Stimulated activated CD4-positive, alpha-beta T cell treated with anti-CD3 and anti-CD28 coated beads, Interleukin-4, amount 100 ng/mL, for 48 hours (primary cell): ENCODE measurements at regions not wholly inside any gene's neighbourhood (a gene's known extent, or its start where the extent isn't known, plus 50 kb on each side); places are given as distances from the start of the nearest gene placed in this dataset.

Experiments
- DNase-seq, 2 donors: peaks; one replicate each; pipeline ENCODE4 v3.0.0-alpha.2; 2020; ENCODE audit warnings: low read depth in 2 of 2

DNA sequence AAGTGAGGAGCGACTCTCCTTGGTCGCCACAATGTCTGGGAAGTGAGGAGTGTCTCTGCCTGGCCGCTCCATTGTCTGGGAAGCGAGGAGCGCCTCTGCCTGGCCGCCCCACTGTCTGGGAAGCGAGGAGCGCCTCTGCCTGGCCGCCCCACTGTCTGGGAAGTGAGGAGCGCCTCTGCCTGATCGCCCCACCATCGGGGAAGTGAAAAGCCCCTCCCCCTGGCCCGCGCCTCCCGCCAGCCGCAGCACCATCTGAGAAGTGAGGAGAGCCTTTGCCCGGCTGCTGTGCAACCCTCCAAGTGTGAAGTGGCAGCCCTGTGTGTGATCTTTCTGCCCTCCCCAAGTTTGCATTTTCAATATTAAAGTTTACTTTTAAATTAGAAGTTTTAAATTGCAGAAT is 95.0 kb upstream of the PPP2R5A start:
- no peak for DNase-seq

DNA sequence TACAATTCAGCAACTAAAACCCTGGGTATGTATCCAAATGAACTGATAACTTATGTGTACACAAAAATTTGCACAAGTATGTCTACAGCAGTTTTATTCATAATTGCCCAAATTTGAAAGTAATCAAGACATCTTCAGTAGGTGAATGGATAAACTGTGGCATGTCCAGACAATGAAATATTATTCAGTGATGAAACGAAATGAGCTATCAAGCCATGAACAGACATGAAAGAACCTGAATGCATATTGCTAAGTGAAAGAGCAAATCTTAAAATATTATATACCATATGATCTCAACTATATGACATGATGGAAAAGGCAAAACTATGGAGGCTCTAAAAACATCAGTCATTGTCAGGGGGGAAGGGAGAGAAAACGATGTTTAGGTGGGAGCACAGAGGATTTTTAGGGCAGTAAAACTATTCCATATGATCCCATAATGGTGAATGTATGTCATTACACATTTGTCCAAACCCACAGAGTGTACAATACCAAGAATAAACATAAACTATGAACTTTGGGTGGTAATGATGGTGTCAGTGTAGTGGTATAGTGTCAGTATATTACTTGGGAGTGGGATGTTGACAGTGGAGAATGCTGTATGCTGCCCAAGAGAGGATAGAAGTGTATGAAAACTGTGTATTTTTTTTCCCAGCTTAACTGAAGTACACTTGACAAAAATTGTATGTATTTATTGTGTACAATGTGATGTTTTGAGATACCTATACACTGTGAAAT is 92.8 kb upstream of the PPP2R5A start:
- DNase-seq: no peak

DNA sequence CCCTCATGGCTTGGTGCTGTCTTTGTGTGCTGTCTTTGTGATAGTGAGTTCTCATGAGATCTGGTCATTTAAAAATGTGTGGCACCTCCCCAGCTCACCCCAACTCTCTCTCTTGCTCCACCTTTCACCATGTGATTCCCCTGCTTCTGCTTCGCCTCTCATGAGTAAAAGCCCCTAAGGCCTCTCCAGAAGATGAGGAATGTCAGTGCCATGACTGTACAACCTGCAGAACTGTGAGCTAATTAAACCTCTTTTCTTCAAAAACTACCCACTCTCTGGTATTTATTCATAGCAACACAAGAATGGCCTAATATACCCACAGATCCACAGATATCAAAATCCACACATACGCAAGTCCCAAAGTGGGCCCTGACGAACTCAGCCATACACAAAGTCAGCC is 88.9 kb upstream of the PPP2R5A start:
- DNase-seq: no peak

DNA sequence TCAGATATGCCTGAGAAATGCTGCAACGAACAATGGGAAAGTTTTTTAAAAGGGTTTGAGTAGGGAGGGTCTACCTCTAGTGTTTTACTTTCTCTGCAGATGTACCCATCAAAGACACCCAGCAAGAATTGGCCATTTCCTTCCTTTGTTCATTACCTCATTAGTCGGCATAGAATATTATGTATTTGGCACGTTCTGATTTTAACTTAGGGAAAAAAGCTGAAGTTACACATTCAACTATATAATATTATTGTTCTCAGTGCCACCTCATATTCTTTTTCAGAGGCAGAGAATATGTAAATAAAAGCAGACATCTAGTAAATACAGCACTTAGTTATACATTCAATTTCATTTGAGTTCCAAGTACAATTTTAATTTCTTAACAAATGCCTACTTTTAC is 83.7 kb upstream of the PPP2R5A start:
- no peak for DNase-seq

DNA sequence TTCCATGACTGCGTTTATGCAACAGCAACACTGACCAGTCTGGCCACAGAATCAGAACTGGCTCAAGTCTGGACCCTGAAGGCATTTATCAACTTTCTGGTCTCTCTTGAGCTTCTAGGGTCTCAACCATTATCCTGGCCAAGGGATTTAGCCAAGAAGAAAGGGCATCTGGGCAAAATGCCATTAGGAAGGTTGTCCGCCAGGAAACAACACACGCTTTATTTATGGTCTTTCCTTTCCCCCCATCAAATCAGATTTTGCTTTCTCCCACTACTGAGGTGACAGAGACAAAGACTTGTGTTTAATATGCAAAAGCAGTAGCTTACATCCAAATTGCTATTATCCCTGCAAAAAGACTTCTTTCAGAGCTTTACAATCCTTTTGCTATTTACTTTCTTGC is 81.6 kb upstream of the PPP2R5A start:
- DNase-seq: no peak

DNA sequence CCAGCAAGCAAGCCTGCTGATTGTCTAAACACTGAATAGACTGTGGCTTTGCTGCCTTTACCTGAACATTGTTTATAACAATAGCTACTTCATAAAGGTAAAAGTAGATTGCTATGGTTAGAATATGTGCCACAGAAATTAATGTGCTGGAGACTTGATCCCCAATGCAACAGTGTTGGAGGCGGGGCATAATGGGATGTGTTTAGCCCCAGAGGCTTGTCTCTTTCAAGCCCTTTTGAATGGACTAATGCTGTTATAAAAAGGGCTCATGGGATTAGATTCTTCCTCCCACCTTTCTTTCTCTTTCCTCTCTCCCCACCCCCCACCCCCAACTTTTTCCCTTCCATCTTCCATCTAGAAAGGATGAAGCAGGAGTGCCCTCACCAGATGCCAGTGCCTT is 80.2 kb upstream of the PPP2R5A start:
- DNase-seq: no peak

DNA sequence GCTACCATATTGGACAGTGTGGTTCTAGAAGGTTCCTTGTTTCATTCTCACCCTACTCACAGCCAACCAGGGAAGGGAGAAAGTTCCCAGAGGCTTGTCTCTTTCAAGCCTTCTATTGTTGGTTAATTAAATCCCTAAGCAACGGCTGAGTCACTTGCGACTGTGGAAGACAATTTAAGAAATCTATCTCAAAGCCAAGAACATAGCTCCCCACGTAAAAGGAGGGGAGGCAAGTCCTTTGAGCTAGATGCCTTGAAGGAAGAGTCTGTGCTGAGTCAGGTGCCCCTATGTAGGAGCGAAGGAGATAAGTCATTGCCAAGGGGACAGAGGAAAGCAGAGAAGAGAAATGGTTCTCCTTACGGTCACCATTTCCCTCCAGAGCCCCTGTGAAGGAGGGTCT is 79.4 kb upstream of the PPP2R5A start:
- DNase-seq: no peak

DNA sequence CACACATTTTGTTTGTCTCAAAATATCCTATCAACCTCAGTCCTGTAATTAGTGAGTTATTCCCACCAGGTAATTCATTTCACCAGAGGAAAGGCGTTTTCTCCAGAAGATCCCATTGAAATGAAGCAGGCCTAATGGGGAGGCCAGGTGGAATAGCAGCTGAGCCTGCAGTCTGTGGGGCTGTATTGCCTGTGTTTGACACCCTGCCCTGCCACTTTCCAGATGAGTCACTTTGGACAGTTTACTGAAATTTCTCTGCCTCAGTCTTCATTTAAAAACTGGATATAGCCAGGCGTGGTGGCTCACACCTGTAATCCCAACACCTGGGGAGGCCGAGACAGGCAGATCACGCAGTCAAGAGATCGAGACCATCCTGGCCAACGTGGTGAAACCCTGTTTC is 78.1 kb upstream of the PPP2R5A start:
- no peak for DNase-seq

DNA sequence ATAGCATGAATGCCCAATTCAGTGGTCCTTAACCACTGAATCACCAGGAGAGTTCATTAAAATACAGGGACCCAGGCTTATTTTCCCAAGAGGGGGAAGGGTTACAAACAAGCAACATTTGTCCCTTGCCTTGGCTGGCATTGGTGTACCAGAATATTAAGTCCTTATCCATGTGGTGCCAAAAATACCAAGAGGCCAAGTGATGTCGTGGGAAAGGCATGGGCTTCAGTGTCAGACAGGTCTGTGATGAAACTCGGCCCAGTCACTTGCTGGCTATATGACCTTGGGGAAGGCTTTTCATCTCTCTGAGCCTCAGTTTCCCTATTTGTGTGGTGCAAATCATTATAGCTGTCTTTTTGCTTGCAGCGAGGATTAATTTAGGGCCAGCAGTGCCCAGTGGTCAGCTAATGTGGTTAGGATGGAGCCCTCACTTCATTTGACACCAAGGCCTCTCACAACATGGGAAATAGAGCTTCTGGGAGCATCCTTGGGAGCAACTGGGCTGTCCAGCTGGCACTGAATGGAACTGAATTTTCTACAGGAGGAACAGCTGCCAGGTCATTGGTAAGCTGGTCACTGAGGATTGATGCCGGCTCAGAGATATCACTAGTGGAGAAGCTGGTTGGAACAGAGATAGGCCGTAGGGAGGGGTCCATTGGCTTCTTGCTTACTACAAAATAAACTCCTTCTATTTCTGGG is 77.2 kb upstream of the PPP2R5A start:
- DNase-seq: no peak

DNA sequence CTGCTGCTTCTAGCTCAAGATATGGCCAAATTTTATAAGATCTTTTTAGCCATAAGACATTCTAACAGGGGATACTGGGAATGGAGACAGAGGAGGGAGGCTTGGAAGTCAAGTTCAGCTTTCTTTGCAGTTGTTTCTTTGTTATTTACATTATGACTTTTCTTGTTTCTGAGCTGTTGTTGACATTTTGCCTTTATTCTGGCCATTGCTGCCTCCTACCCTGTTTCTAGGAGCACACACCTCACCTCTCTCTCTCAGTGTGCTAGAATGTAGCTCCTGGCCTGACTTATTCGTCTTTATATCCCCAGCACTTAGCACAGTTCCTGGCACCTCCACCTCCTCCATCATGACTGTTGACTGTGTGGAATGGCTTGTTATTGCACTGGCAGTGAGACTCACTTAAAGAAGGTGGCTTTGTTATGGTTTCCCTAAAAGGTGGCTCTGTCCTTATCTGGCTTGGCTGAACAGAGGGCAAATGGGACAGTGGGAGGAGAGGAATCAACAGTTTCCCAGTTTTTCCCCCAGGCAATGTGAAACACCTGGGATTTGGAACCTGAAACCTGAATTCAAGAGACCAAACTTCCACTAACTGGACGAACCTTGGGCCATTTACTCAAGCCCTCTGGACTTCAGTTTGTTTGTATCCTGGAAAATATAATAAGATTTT is 76.1 kb upstream of the PPP2R5A start:
- DNase-seq: no peak

DNA sequence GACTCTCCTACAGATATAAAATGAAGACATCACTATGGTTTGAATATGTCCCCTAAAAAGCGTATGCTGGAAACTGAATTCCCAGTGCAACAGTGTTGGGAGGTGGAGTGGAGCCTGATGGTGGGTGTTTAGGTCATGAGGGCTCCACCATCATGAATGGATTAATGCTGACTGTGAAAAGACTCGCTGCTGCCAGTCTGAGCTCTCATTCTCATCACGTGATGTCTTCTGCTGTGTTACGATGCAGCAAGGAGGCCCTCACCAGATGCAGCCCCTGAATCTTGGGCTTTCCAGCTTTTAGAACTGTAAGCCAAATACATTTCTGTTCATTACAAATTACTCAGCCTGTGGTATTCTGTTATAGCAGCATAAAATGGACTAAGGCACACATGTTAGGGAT is 73.8 kb upstream of the PPP2R5A start:
- no peak for DNase-seq

DNA sequence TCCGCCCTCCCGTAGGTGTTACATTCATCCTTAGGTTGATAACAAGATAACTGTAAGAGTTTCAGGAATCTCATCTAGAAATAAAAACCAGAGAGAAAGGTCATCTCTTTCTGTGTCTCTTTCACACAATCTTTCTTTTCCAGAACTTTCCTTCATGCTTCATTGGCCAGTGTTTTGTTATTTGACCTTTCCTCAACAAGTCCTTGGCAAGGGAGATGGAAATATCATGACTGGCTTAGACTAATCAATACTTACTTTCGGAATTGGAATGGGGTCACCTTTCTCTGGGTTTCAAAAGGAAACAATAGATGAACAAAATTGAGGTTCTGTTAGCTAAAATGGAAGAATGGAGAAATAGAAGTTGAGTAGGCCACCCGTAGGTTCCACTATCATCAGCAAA is 72.9 kb upstream of the PPP2R5A start:
- DNase-seq: no peak

DNA sequence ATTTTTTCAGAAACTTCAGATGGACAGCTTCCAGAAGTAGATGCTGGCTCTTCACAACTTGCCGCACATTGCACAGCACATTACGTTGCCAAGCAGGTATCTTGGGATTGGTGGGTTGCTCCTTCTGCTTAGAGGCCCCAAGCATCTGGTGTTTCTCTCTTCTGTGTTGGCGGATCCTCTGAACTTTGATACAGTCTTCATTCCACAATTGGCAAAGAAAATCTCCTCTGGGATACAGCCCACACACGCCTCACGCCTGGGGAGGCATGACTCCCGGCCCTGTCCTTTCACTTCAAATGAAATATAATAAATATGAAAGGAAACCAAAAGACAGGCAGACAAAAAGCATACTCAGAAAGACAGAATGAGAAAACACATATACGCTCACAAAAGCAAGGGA is 72.3 kb upstream of the PPP2R5A start:
- no peak for DNase-seq

DNA sequence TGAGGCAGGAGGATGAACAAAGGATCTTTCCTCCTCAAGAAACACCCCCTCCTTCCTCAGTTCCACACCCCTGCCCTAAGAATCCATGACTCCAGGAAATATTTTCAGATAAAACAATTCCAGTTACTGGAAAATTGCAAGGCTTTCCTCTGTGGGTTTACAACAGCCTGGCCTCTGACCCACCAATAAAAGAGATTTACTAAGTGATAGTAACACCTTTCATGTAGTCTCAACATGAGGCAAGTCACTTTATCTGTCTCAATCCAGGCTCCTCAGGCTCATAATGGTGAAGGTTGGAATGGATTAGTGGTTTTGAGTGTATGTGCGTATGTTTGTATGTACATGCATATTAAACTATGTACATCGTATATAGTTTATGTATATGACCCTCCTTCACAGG is 71.4 kb upstream of the PPP2R5A start:
- no peak for DNase-seq

DNA sequence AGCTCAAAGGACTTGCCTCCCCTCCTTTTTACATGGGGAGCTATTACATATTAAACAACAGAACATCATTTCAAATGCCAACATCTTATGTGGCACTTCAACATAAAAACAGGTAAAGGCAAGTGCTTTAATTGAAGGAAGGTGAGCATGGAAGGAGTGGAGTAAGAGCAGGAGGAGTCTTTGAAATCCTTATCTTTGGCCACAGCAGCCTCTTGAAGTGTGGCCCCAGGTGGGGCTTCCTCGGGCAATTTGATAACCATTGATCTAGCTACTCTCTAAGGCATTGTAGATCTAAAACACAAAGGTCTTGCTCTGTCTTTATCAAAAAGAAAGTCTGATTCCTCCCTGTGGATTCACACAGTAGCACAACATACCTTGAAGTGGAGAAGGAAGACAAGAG is 70.9 kb upstream of the PPP2R5A start:
- DNase-seq: no peak

DNA sequence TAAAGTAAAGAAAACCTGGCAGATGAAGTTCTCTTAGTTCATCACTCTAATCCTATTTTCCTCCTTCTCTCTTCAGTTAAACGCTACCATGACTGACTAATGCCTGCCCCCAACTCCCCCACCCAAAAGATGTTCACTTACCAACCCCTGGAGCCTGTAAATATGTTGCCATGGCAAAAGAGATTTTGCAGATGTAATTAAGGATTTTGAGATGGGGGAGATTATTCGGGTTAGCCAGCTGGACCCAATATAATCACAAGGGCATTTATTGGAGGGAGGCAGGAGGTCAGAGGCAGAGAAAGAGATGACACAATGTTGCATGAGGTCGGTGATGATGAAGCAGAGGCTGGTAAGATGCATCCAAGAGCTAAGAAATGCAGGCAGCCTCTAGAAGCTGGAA is 69.3 kb upstream of the PPP2R5A start:
- DNase-seq: no peak

DNA sequence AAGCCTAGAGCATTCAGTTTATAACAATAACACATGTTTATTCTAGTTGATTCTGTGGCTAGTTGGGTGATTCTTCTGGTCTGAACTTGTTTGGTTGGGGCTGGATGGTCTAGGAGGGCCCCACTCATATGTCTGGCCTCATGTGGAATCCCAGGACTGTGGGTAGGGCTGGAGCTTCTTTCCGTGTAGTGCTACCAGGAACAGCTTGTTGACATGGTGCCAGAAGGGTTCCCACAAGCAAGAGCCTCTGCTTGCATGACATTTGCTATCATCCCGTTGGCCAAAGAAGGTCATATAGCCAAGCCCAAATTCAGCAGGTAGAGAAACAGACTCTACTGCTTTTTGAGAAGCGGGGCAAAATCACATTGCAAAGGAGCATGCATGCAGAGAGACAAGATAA is 67.6 kb upstream of the PPP2R5A start:
- no peak for DNase-seq

DNA sequence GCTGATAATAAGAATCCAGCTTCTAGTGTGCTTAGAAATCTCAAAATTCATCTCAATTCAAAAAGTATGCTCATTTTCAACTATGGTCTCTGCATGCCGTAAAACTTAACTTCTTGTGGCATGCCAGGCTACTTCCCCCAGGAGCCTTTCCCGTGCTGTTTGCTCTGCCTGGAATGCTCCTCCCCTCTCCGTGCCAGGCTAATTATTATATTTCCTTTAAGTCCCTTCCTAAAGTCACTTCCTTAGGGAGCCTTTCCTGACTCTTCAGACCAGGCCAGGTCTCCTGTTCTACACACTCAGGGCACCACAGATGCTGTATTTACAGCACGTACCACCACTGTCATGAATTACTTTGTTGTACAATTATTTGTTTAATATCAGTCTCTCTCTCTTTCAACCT is 67.1 kb upstream of the PPP2R5A start:
- no peak for DNase-seq

DNA sequence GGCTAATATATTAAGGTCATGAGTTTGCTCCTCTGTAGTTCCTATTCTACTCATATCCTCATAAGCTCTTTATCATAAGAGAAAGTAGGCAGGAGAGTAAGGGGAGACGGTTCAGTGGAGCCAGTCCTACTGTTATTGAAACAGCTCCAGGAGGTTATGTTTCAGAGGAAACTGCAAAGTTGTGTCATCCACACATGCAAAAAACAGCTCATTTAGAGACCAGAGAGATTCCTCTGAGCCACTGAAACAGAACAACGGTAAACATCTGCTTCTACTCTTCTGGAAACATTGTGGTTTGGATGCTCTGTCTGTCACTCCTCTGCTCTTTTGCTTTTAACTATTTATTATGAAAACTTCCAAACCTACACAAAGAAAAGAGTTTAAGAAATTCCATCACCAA is 66.3 kb upstream of the PPP2R5A start:
- no peak for DNase-seq

DNA sequence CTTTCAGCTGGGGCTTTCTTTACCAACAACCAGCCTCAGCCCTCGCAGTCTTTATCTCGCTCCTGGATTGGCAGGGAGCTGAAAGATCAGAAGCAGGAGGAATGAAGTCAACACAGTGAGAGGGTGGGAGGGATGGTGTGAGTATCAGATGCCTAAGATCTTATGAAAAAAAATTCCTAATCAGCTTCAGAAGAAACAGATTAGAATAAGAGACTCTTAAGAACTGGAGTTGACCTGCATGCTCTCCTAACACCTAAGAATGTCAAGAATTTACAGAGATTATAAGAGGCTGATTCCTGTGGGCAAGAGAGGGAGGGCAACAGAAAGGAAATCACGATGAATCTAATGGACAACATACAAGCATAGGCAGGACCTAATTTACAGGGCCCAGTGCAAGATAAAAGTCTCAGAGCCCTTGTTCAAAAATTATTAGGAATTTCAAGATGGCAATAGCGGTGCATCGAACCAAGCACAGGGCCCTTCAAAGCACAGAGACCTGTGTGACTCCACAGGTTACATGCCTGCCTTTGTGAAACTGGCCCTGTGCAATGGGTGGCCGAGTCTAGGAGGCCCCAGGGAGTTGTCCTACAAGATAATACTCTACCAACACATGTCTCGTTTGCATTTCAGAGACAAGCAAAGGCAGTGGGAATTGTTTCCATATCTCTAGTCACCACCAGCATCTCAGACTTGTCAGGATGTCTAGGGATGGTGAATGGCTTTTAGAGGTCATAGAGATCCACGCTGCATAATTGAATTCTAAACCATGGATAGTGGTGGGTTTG is 65.3 kb upstream of the PPP2R5A start:
- no peak for DNase-seq

DNA sequence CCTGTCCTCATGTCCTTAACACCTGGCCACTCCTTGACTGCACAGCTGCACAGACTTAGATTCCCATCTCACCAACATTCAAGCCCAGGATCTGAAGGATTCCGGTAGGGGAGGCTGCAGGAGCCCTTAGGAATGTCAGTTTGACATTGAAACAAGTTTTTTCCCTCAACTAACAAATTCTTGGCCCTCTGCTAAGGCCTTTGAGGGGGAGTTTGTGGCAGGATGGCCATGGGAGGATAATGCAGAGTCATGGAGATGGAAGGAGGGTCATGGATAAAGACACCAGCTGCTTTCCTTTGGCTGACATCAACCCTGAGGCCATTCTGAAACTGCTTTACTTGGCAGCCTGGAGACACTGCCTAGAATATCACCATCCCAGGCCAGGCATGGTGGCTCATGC is 63.4 kb upstream of the PPP2R5A start:
- DNase-seq: no peak

DNA sequence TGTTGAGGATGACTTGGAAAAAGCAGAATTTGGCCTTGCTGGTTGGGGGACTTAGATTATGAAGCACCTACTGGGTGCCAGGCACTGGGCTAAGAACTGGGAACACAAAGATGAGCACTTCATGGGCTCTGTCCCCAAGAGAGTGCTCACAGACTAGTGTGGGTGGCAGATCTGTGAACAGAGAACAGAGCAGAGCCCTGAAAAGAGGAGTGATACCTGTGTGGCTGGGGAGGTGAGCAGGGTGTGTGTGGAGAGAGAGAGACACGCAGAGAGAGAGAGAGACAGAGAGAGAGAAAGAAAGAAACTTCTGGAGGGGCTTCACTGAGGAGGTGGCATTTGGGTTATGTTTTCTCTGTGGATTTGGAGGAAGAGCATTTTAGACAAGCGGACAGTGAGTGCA is 61.1 kb upstream of the PPP2R5A start:
- no peak for DNase-seq

DNA sequence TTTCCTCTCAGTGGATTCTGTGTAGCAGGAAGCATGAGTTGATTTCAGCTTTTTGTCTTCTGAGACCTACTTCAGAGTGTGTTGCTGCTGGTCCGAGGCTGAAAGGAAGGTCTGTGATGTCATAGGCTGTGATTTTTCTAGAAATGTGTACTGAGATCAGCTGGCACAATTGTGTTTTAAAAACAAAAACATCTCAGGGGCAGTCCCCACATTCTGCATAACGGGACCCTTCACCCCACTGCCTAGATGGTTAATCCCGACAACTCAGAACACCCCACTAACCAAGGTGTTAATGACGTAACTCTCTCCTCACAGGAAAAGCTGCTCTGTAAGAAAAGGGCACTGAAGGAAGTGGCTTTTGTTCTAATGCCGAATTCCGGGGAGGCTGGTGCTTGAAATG is 59.8 kb upstream of the PPP2R5A start:
- no peak for DNase-seq
